Right ventricle myocardium inferior (tissue), 1 donor: ENCODE measurements at regions not wholly inside any gene's neighbourhood (a gene's known extent, or its start where the extent isn't known, plus 50 kb on each side); places are given as distances from the start of the nearest gene placed in this dataset.
"Not testable (repeated sequence)": the region's sequence is repeated elsewhere in the genome, so short reads cannot be mapped to it uniquely, and the experiment has no call there.

Experiments
- ATAC-seq: fragments of 200-7000 bp; cut with Tn5 transposase; one replicate; pipeline ENCODE4 v1.9.1; 2020; ENCODE audit warnings: mild to moderate bottlenecking, moderate library complexity
- DNase-seq: peaks from one replicate; pipeline ENCODE4 v3.0.0; 2021; ENCODE audit errors: missing footprints
- intact Hi-C: fragments of 100-400 bp; cut with DNase I; formaldehyde crosslinking; loops from one replicate; pipeline ENCODE4 v1.11.0; 2022
- donor health status: DM: no; HTN: yes; CAD: no; lungs with severe emphysema.

- intact Hi-C loops = no loop called here
- ATAC-seq (no peak), DNase-seq (no peak)
Measured at GRCh38 chr4:82124932-82125786, 248.6 kb downstream of the HNRNPD start.

GRCh38 chr4:82124365-82124764 lies 249.4 kb downstream of the HNRNPD start:
- DNase-seq = no peak
- intact Hi-C loops = no loop called here
- ATAC-seq = no peak

- intact Hi-C loops = no loop called here
- DNase-seq (no peak), ATAC-seq (no peak)
Measured at GRCh38 chr4:82123934-82124333, 249.9 kb downstream of the HNRNPD start.

GRCh38 chr4:82115183-82115582 lies 258.6 kb downstream of the HNRNPD start:
- DNase-seq, intact Hi-C loops, ATAC-seq: not testable (repeated sequence)

- intact Hi-C loops = no loop called here
- ATAC-seq = no peak
- DNase-seq = no peak
Measured at GRCh38 chr4:82108506-82108905, 265.3 kb downstream of the HNRNPD start.

GRCh38 chr4:82104578-82104977 lies 269.2 kb downstream of the HNRNPD start:
- intact Hi-C loops = no loop called here
- no peak for ATAC-seq
- no peak for DNase-seq

GRCh38 chr4:82099928-82100579 lies 273.7 kb downstream of the HNRNPD start:
- ATAC-seq (no peak), DNase-seq (no peak)
- intact Hi-C loops = no loop called here

- ATAC-seq (no peak), DNase-seq (no peak)
- intact Hi-C loops = no loop called here
Measured at GRCh38 chr4:82097504-82097903, 276.3 kb downstream of the HNRNPD start.

GRCh38 chr4:82090717-82091116 lies 283.1 kb downstream of the HNRNPD start:
- intact Hi-C loops = no loop called here
- DNase-seq (no peak), ATAC-seq (no peak)

GRCh38 chr4:82084747-82085146 lies 289.0 kb downstream of the HNRNPD start:
- no peak for DNase-seq

GRCh38 chr4:82077471-82077995 lies 296.3 kb downstream of the HNRNPD start:
- intact Hi-C loops, ATAC-seq, DNase-seq: not testable (repeated sequence)

More at GRCh38 chr4:82084747-82085146, 289.0 kb downstream of the HNRNPD start:
- intact Hi-C loops = no loop called here
- no peak for ATAC-seq

GRCh38 chr4:82076809-82077208 lies 297.0 kb downstream of the HNRNPD start:
- ATAC-seq = no peak

GRCh38 chr4:82076359-82076758 lies 297.4 kb downstream of the HNRNPD start:
- ATAC-seq = no peak
- intact Hi-C loops = no loop called here
- DNase-seq = no peak

More at GRCh38 chr4:82076809-82077208, 297.0 kb downstream of the HNRNPD start:
- intact Hi-C loops = no loop called here
- DNase-seq = no peak

GRCh38 chr4:82071951-82072350 lies 301.8 kb downstream of the HNRNPD start:
- no peak for DNase-seq
- ATAC-seq = no peak
- intact Hi-C loops = no loop called here

- DNase-seq (no peak), ATAC-seq (no peak)
Measured at GRCh38 chr4:82069883-82070638, 303.7 kb downstream of the HNRNPD start.

GRCh38 chr4:82063017-82063416 lies 310.8 kb downstream of the HNRNPD start:
- DNase-seq = no peak
- no peak for ATAC-seq
- intact Hi-C loops = no loop called here

More at GRCh38 chr4:82069883-82070638, 303.7 kb downstream of the HNRNPD start:
- intact Hi-C loops = no loop called here

GRCh38 chr4:82057990-82058544 lies 315.7 kb downstream of the HNRNPD start:
- intact Hi-C loops = no loop called here
- no peak for DNase-seq

GRCh38 chr4:82055156-82055555 lies 318.6 kb downstream of the HNRNPD start:
- DNase-seq (no peak), ATAC-seq (no peak)
- intact Hi-C loops = no loop called here

More at GRCh38 chr4:82057990-82058544, 315.7 kb downstream of the HNRNPD start:
- no peak for ATAC-seq

GRCh38 chr4:82053396-82053795 lies 320.4 kb downstream of the HNRNPD start:
- intact Hi-C loops = no loop called here
- ATAC-seq (no peak), DNase-seq (no peak)
